ENCODE measurements at regions not wholly inside any gene's neighbourhood (a gene's known extent, or its start where the extent isn't known, plus 50 kb on each side); places are given as distances from the start of the nearest gene placed in this dataset.

- peaks cover 13% of the 10 kb centered on the region for H3K9me3 Mint-ChIP-seq
- no peak for TF ChIP-seq EZH2 (IDR thresholded peaks at IDR 0.05)
- TF ChIP-seq, protein P1, sequence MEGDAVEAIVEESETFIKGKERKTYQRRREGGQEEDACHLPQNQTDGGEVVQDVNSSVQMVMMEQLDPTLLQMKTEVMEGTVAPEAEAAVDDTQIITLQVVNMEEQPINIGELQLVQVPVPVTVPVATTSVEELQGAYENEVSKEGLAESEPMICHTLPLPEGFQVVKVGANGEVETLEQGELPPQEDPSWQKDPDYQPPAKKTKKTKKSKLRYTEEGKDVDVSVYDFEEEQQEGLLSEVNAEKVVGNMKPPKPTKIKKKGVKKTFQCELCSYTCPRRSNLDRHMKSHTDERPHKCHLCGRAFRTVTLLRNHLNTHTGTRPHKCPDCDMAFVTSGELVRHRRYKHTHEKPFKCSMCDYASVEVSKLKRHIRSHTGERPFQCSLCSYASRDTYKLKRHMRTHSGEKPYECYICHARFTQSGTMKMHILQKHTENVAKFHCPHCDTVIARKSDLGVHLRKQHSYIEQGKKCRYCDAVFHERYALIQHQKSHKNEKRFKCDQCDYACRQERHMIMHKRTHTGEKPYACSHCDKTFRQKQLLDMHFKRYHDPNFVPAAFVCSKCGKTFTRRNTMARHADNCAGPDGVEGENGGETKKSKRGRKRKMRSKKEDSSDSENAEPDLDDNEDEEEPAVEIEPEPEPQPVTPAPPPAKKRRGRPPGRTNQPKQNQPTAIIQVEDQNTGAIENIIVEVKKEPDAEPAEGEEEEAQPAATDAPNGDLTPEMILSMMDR (IDR thresholded peaks at IDR 0.05): no peak
- TF ChIP-seq EZH2phosphoT487 (IDR thresholded peaks at IDR 0.05): no peak
- no peaks in the 10 kb centered on the region for H3K36me3 ChIP-seq
- peaks cover 15% of the 10 kb centered on the region for H3K9me3 ChIP-seq (ENCODE audit: low read depth)
- H3K27ac ChIP-seq: no peak overlapping the region
- no peak overlapping the region for H3K4me2 ChIP-seq
- H3K4me3 ChIP-seq: no peak overlapping the region
- no peaks in the 10 kb centered on the region for H3K79me2 ChIP-seq (ENCODE audit: low read depth)
- no peaks in the 10 kb centered on the region for H3F3A ChIP-seq (ENCODE audit: low read depth)
- no peaks in the 10 kb centered on the region for H3K4me1 Mint-ChIP-seq
- no peaks in the 10 kb centered on the region for H4K20me1 ChIP-seq (ENCODE audit: low read depth)
- no peak overlapping the region for H3K27ac Mint-ChIP-seq
- no peak overlapping the region for H3K9ac ChIP-seq
- H3K4me3 Mint-ChIP-seq: no peak overlapping the region
- H3K27me3 ChIP-seq: no peaks in the 10 kb centered on the region
- no peaks in the 10 kb centered on the region for H3K36me3 Mint-ChIP-seq
- H3K4me1 ChIP-seq: no peaks in the 10 kb centered on the region
- DNase-seq (ENCODE audit: low spot score): peak; percentile 0
- peaks cover 5% of the 10 kb centered on the region for H3K27me3 Mint-ChIP-seq (ENCODE audit: insufficient read depth, low read depth)
- H2AFZ ChIP-seq (replicated peaks): no peak overlapping the region
Observed at GRCh38 chr10:118926903-118927302, 102.6 kb upstream of the NANOS1 start.

DNA sequence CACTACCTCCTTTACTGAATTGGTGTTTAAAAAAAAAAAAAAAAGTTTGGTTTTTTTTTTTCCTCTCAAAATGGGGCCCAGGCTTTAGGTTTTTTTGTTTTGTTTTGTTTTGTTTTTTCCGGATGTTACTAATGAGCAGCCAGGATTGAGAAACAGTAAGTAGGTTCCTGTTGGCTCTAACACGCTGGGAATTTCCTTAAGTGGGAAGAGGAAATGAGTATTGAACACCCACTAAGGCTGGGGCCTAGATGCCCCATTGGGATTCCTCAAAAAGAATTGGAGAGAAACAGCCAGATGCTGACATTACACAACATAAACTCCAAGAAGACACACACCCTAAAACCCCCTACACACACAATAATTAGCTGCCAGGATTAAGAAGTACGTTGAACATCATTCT lies 102.2 kb upstream of the NANOS1 start:
- Histone ChIP-seq H3F3A (ENCODE audit: low read depth) (no peaks in the 10 kb centered on the region), H3K36me3 (no peaks in the 10 kb centered on the region), H3K9me3 (ENCODE audit: low read depth) (peaks cover 15% of the 10 kb centered on the region), H3K4me2 (no peak overlapping the region), H2AFZ (replicated peaks) (no peak overlapping the region), H3K79me2 (ENCODE audit: low read depth) (no peaks in the 10 kb centered on the region), H3K4me3 (no peak overlapping the region), H3K9ac (no peak overlapping the region), H4K20me1 (ENCODE audit: low read depth) (no peaks in the 10 kb centered on the region), H3K4me1 (no peaks in the 10 kb centered on the region), H3K27me3 (no peaks in the 10 kb centered on the region), H3K27ac (no peak overlapping the region)
- no peaks in the 10 kb centered on the region for H3K36me3 Mint-ChIP-seq
- no peak overlapping the region for H3K27ac Mint-ChIP-seq
- H3K27me3 Mint-ChIP-seq (ENCODE audit: insufficient read depth, low read depth): peaks cover 5% of the 10 kb centered on the region
- H3K9me3 Mint-ChIP-seq: peaks cover 13% of the 10 kb centered on the region
- H3K4me1 Mint-ChIP-seq: no peaks in the 10 kb centered on the region
- TF ChIP-seq, protein P1 (IDR thresholded peaks at IDR 0.05): no peak
- no peak for TF ChIP-seq EZH2phosphoT487 (IDR thresholded peaks at IDR 0.05)
- DNase-seq (ENCODE audit: low spot score): peak; percentile 0
- no peak overlapping the region for H3K4me3 Mint-ChIP-seq

GRCh38 chr10:118930614-118931013 lies 98.9 kb upstream of the NANOS1 start:
- H2AFZ ChIP-seq (replicated peaks): no peak overlapping the region
- TF ChIP-seq, protein P1 (IDR thresholded peaks at IDR 0.05): no peak
- TF ChIP-seq EZH2phosphoT487 (IDR thresholded peaks at IDR 0.05) (no peak), EZH2 (IDR thresholded peaks at IDR 0.05) (no peak)
- H3K27ac ChIP-seq: no peak overlapping the region
- no peaks in the 10 kb centered on the region for H3K79me2 ChIP-seq (ENCODE audit: low read depth)
- peaks cover 4% of the 10 kb centered on the region for H3K4me1 ChIP-seq
- H4K20me1 ChIP-seq (ENCODE audit: low read depth): no peaks in the 10 kb centered on the region
- Mint-ChIP-seq H3K27ac (no peak overlapping the region), H3K9me3 (peaks cover 17% of the 10 kb centered on the region), H3K4me1 (no peaks in the 10 kb centered on the region), H3K36me3 (no peaks in the 10 kb centered on the region), H3K4me3 (no peak overlapping the region), H3K27me3 (ENCODE audit: insufficient read depth, low read depth) (peaks cover 5% of the 10 kb centered on the region)
- no peak overlapping the region for H3K4me2 ChIP-seq
- H3K36me3 ChIP-seq: no peaks in the 10 kb centered on the region
- H3F3A ChIP-seq (ENCODE audit: low read depth): no peaks in the 10 kb centered on the region
- no peak overlapping the region for H3K4me3 ChIP-seq
- H3K9ac ChIP-seq: no peak overlapping the region
- H3K9me3 ChIP-seq (ENCODE audit: low read depth): peaks cover 15% of the 10 kb centered on the region
- no peak for DNase-seq (ENCODE audit: low spot score)
- H3K27me3 ChIP-seq: no peaks in the 10 kb centered on the region
